ENCODE measurements at regions not wholly inside any gene's neighbourhood (a gene's known extent, or its start where the extent isn't known, plus 50 kb on each side); places are given as distances from the start of the nearest gene placed in this dataset.

GRCh38 chr3:182516597-182517336 lies 276.5 kb upstream of the ATP11B start:
- TF ChIP-seq CTCF (IDR thresholded peaks at IDR 0.05) (no peak), POLR2AphosphoS5 (IDR thresholded peaks at IDR 0.05) (no peak), POLR2A (IDR thresholded peaks at IDR 0.05) (no peak)

All from prostate gland (tissue), 2 donors.